Endodermal cell (in vitro differentiated cells): ENCODE measurements at regions not wholly inside any gene's neighbourhood (a gene's known extent, or its start where the extent isn't known, plus 50 kb on each side); places are given as distances from the start of the nearest gene placed in this dataset.

Source experiments
- DNase-seq: peaks from one replicate; pipeline ENCODE4 v3.0.0-alpha.2; 2017
- H3K27ac ChIP-seq: 2 replicates; pipeline ENCODE4 v1.5.1; 2013; ENCODE audit warnings: mild to moderate bottlenecking, low read depth, low read length, moderate library complexity
- H3K27me3 ChIP-seq: 2 replicates; pipeline ENCODE4 v1.6.1; 2013; ENCODE audit warnings: mild to moderate bottlenecking, low read length, moderate library complexity; ENCODE audit not compliant: insufficient read depth, control insufficient read depth, poor library complexity, severe bottlenecking
- H3K36me3 ChIP-seq: 2 replicates; pipeline ENCODE4 v1.7.0; 2013; ENCODE audit warnings: mild to moderate bottlenecking, low read length, moderate library complexity; ENCODE audit not compliant: control insufficient read depth, insufficient read depth
- H3K4me1 ChIP-seq: one replicate; pipeline ENCODE4 v1.7.0; 2013; ENCODE audit warnings: low read length; ENCODE audit not compliant: control insufficient read depth, insufficient read depth
- H3K4me3 ChIP-seq: 2 replicates; pipeline ENCODE4 v1.5.1; 2013; ENCODE audit warnings: mild to moderate bottlenecking, low read length, moderate library complexity
- H3K9ac ChIP-seq: 2 replicates; pipeline ENCODE4 v1.6.1; 2013; ENCODE audit warnings: mild to moderate bottlenecking, low read length, moderate library complexity; ENCODE audit not compliant: poor library complexity, severe bottlenecking; ENCODE audit errors: extremely low read depth
- H3K9me3 ChIP-seq: 2 replicates; pipeline ENCODE4 v1.6.1; 2013; ENCODE audit warnings: mild to moderate bottlenecking, low read length, moderate library complexity; ENCODE audit not compliant: control insufficient read depth
- H3K27ac Mint-ChIP-seq: 2 replicates; pipeline ENCODE4 v1.8.0; 2020; ENCODE audit warnings: mixed read lengths
- H3K27me3 Mint-ChIP-seq: 2 replicates; pipeline ENCODE4 v1.8.0; 2021; ENCODE audit warnings: mild to moderate bottlenecking, mixed read lengths; ENCODE audit not compliant: insufficient read depth
- H3K36me3 Mint-ChIP-seq: 2 replicates; pipeline ENCODE4 v1.8.0; 2020; ENCODE audit warnings: low read depth, mixed read lengths
- H3K4me1 Mint-ChIP-seq: 2 replicates; pipeline ENCODE4 v1.8.0; 2020; ENCODE audit warnings: mixed read lengths
- H3K4me3 Mint-ChIP-seq: 2 replicates; pipeline ENCODE4 v1.8.0; 2020; ENCODE audit warnings: mild to moderate bottlenecking, moderate library complexity, mixed read lengths
- H3K9me3 Mint-ChIP-seq: 2 replicates; pipeline ENCODE4 v1.8.0; 2020; ENCODE audit warnings: mild to moderate bottlenecking, mixed read lengths
- WGBS, 2 experiments: methylation state at CpG; one replicate each; pipeline versions ENCODE4 v1.1.5 to v1.1.7; 2013; ENCODE audit warnings: missing lambda C conversion rate in 2 of 2, mixed read lengths in 1 of 2; ENCODE audit not compliant: insufficient coverage in 1 of 2, insufficient read length in 1 of 2; 5-methylcytosine and 5-hydroxymethylcytosine counted together
- TF ChIP-seq, protein P1 (sequence below): fragments of 200-600 bp; sonication (generic); conservative IDR thresholded peaks from 2 replicates; pipeline ENCODE4 v1.5.0; 2021; ENCODE audit warnings: antibody characterized with exemption, mild to moderate bottlenecking

DNA sequence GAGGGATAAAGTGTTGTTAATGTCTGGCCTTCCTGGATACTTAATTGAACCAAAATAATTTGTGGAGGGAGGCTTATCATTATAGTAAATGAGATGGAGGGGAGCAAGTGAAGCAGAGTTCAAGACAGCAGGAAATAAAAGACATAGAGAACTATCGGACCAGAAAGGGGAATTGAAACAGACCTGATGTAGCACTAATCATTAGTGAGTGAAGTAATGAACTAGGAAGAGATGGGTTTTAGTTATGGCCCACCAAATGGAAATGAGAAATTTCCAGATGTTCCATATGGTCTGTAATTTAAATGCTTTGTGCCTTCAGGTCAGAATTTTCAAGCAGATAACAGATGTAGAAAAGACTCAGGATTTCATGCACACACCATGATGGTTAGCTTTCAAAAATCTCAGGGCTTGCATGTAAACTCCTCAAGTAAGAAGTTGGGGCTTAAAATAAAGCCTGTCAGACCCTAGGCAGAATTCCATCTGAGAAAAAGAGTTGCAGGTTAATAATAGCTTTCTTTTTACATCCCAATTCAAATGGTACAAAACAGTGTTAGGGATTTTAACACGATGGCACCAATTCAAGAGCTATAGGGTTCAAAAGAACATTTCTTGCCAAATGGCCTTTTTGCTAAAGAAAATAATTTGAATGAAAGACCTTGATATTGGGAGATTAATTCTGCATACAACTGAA lies 355.8 kb downstream of the FSCB start:
- DNase-seq: no peak
- 93 to 100% methylated on average over 1 to 2 of the region's 2 CpGs for WGBS, 2 experiments
- H3K27ac Mint-ChIP-seq: no peak overlapping the region
- no peak overlapping the region for H3K27ac ChIP-seq
- H3K9me3 Mint-ChIP-seq: peaks cover 6% of the 10 kb centered on the region
- TF ChIP-seq, protein P1, sequence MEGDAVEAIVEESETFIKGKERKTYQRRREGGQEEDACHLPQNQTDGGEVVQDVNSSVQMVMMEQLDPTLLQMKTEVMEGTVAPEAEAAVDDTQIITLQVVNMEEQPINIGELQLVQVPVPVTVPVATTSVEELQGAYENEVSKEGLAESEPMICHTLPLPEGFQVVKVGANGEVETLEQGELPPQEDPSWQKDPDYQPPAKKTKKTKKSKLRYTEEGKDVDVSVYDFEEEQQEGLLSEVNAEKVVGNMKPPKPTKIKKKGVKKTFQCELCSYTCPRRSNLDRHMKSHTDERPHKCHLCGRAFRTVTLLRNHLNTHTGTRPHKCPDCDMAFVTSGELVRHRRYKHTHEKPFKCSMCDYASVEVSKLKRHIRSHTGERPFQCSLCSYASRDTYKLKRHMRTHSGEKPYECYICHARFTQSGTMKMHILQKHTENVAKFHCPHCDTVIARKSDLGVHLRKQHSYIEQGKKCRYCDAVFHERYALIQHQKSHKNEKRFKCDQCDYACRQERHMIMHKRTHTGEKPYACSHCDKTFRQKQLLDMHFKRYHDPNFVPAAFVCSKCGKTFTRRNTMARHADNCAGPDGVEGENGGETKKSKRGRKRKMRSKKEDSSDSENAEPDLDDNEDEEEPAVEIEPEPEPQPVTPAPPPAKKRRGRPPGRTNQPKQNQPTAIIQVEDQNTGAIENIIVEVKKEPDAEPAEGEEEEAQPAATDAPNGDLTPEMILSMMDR: no peak
- H3K4me3 ChIP-seq: no peak overlapping the region
- no peak overlapping the region for H3K9ac ChIP-seq
- H3K36me3 ChIP-seq: no peaks in the 10 kb centered on the region
- H3K4me1 Mint-ChIP-seq: peaks cover 4% of the 10 kb centered on the region
- H3K27me3 ChIP-seq: no peaks in the 10 kb centered on the region
- H3K27me3 Mint-ChIP-seq: no peaks in the 10 kb centered on the region
- H3K4me3 Mint-ChIP-seq: no peak overlapping the region
- no peaks in the 10 kb centered on the region for H3K36me3 Mint-ChIP-seq
- H3K4me1 ChIP-seq: no peaks in the 10 kb centered on the region
- H3K9me3 ChIP-seq: peaks cover 19% of the 10 kb centered on the region

DNA sequence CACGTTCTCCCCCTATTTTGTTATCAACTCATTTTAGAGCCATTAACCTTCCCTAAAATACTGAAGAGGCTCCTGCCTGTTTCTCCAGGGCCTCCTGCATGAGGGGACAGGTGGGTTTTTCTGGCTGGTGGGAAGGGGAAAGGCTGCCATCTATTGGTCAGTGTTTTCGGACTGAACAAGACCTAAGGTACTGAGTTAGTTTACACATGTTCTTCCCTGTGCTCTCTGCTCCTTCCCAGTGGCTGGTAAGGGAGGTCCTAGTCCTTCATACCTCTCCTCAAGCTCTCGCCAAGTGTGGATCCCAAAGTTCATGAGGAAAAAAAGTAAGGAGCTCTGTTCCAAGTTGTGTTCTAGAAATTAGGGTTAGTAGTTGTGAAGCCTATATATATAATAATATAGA lies 357.5 kb downstream of the FSCB start:
- H3K27me3 ChIP-seq: no peaks in the 10 kb centered on the region
- H3K4me3 Mint-ChIP-seq: no peak overlapping the region
- no peaks in the 10 kb centered on the region for H3K36me3 Mint-ChIP-seq
- H3K4me3 ChIP-seq: no peak overlapping the region
- DNase-seq: peak; percentile 92
- no peaks in the 10 kb centered on the region for H3K36me3 ChIP-seq
- no peak overlapping the region for H3K9ac ChIP-seq
- peaks cover 4% of the 10 kb centered on the region for H3K4me1 Mint-ChIP-seq
- H3K27ac Mint-ChIP-seq: no peak overlapping the region
- H3K4me1 ChIP-seq: no peaks in the 10 kb centered on the region
- H3K9me3 Mint-ChIP-seq: no peaks in the 10 kb centered on the region
- peaks cover 2% of the 10 kb centered on the region for H3K9me3 ChIP-seq
- WGBS, 2 experiments: 14 to 29% methylated on average over 1 to 3 of the region's 3 CpGs
- TF ChIP-seq, protein P1: peak; percentile 86
- no peak overlapping the region for H3K27ac ChIP-seq
- H3K27me3 Mint-ChIP-seq: no peaks in the 10 kb centered on the region

DNA sequence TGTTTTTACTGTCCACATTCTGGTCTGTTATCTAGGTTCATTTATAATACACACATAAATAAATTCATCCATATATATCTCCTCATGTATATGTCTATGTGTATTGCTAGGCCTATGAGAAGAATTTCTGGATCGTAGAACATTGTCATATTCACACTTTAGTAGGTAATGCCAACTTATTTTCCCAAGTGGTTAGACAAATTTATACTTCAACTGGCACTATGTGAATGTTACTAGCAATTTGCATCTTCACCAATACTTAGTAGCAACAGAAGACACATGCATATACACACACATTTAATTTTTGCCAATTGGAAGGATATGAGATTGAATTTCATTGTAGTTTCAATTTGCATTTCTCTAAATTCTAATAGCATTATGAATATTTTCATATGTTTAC lies 365.1 kb downstream of the FSCB start:
- TF ChIP-seq, protein P1: no peak
- H3K4me3 Mint-ChIP-seq: no peak overlapping the region
- no peaks in the 10 kb centered on the region for H3K27me3 Mint-ChIP-seq
- no peaks in the 10 kb centered on the region for H3K4me1 Mint-ChIP-seq
- Histone ChIP-seq H3K36me3 (no peaks in the 10 kb centered on the region), H3K9ac (no peak overlapping the region), H3K9me3 (no peaks in the 10 kb centered on the region), H3K27me3 (no peaks in the 10 kb centered on the region), H3K27ac (no peak overlapping the region), H3K4me1 (no peaks in the 10 kb centered on the region), H3K4me3 (no peak overlapping the region)
- no peaks in the 10 kb centered on the region for H3K36me3 Mint-ChIP-seq
- 100% methylated on average over 1 of the region's 1 CpG; no CpG with 5 or more reads in 1 of the 2 experiments for WGBS, 2 experiments
- no peaks in the 10 kb centered on the region for H3K9me3 Mint-ChIP-seq
- H3K27ac Mint-ChIP-seq: no peak overlapping the region
- DNase-seq: no peak
